GM18499 (cell line): ENCODE measurements at regions not wholly inside any gene's neighbourhood (a gene's known extent, or its start where the extent isn't known, plus 50 kb on each side); places are given as distances from the start of the nearest gene placed in this dataset.

Source experiments
- ATAC-seq: cut with Tn5 transposase; IDR thresholded peaks from one replicate; pipeline ENCODE4 v1.9.1; 2021; ENCODE audit warnings: moderate number of reproducible peaks; ENCODE audit not compliant: insufficient read depth, unreplicated experiment

DNA sequence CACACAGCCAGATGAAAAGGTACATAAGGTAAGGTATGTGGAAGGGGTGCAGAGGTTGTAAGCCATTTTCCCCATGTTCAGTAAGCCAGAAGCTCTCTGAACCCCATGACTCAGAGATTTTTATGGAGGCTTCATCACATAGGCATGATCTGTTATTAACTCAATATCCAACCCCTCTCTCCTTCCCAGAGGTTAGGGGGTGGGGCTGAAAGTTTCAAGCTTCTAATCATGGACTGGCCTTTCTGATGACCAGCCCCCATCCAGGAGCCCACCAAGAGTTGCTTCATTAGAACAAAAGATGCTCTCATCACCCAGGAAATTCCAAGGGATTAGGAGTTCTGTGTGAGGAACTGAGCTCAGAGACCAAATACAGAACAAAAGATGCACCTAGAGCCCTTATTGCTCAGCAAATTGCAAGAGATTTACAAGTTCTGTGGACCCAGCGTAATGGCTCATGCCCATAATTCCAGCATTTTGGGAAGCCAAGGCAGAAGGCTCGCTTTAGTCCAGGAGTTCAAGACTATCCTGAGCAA is 103.2 kb upstream of the DAAM1 start:
- ATAC-seq, result no peak

DNA sequence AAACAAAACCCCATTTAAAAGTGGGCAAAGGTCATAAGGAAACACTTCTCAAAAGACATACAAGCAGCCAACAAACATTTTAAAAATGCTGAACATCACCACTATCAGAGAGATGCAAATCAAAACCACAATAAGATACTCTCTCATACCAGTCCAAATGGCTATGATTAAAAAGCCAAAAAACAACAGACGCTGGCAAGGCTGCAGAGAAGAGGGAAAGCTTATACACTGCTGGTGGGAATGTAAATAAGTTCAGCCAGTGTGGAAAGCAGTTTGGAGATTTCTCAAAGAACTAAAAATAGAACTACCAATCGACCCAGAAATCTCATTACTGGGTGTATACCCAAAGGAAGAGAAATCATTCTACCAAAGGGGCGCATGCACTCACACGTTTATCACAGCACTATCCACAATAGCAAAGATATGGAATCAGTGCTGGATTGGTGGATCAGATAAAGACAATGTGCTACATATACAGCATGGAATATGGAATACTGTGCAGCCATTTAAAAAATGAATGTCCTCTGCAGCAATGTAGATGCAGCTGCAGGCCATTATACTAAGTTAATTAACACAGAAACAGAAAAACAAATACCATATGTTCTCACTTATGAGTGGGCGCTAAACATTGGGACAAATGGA is 102.1 kb upstream of the DAAM1 start:
- ATAC-seq, result no peak

DNA sequence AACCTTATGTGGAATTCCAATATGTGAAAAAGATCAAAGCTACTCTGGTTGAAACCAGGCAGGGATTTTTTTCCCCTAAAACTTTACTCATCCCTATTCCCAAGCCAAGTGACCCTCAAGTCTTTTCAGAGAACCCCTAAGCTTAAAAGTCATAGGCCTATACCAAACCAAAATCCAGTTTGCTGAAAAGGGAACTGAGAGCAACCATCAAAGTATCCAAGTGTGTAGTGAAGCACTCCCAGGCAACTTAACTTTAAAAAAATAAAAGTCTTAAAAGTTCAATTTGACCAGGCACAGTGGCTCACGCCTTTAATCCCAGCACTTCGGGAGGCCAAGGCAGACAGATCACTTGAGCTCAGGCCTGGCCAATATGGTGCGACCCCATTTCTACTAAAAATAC is 101.2 kb upstream of the DAAM1 start:
- ATAC-seq, result no peak

DNA sequence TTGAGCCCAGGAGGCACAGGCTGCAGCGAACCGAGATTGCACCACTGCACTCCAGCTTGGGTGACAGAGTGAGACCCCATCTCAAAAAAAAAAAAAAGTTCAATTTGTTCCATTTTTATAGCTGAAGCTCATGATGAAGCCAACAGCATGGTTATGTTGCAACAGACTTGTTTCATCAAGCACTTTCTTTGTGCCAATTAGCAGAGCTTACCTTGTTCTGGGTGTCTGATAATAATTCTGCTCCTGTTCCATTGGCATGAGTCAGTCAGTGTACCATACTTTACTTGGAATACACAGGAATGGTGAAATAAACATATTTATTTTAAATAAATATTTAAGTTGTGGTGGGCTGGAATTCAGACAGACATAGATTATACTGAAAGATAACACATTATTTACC is 100.8 kb upstream of the DAAM1 start:
- no peak for ATAC-seq

DNA sequence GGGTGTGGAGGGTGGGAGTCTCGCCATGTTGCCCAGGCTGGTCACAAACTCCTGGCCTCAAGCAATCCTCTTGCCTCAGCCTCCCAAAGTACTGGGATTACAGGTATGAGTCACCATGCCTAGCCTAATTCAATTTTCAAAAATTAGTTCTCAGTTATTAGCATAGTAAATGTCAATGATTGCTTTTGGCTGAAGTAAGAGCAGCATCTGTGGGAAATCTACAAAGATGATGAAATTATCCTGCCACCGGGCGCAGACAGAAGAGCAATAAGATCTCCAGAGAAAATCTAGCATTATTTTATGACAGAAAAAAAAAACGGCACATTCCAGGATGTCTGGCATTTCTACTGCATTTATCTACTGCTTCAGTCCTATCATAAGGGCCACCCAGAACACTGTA is 97.9 kb upstream of the DAAM1 start:
- ATAC-seq, result no peak

DNA sequence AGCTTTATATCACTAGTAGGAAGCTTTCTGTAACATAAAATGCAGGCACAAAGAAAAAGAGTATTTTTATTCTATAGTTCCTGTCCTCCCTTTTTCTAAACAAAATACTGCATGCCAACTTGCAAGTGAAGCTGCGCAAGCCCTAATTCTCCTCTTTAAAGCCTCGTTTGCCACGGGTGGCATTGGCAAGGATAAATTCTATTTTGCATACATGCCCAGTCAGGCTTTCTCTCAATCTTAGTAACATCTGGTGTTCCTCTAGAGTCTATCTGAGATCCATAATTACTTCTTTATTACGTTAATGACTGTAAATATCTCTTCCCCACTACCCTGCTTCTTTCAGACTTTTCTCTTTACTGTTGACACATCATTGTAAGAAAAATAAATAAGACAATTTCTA is 97.1 kb upstream of the DAAM1 start:
- no peak for ATAC-seq

DNA sequence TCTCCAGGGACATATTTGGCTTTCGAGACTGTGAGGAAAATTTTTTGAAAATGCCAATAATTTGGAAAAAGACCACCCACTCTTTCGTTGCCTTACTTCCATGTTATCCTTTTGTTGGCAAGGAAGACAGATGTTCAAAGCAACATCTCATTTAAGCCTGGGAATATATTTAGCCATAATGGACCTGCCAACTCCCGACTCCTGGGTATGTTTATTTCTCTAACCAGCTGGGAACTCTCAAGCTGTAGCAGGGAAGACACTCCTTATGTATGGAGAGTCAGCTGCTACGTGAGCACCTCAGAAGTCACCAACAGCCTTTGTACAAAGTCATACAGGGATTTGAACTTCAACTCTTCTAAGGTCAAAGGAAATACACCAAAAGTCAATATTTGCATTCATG is 96.5 kb upstream of the DAAM1 start:
- ATAC-seq, result no peak

DNA sequence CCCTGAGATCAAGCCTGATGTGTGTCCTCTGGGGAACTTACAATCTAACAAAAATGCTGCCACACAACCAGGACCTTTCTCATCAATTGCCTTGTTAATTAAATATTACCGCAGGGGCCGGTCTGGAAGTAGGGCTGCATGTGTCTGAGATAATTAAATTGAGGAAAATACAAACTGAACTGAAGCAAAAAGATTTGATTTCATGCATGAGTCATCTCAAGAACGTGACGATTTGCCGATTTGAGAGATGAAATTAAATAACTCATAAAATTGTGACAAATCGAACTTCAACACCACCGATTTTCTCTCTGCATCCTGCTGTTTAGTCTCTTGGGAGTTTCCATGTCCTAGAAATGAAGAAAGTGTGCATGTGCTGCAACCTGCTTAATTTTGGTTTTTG is 94.6 kb upstream of the DAAM1 start:
- no peak for ATAC-seq

DNA sequence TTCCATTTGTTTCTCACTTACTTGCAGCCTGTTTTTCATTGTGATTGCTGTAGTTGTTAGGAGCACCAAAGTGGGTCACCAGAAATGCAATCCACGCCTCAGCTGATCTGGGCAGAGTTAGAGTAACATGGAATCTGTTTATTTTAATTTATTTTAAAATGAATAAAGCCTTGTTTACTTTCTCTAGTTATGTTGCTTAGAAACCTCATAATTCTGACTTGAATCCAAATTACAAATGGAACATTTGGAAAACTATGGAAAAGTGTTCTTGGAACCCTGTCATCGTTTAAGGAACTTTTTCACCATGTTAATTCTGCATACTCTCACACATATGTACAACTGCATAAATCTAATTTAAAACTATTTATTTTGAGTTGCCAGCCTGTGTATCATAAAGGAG is 92.2 kb upstream of the DAAM1 start:
- ATAC-seq, result no peak

DNA sequence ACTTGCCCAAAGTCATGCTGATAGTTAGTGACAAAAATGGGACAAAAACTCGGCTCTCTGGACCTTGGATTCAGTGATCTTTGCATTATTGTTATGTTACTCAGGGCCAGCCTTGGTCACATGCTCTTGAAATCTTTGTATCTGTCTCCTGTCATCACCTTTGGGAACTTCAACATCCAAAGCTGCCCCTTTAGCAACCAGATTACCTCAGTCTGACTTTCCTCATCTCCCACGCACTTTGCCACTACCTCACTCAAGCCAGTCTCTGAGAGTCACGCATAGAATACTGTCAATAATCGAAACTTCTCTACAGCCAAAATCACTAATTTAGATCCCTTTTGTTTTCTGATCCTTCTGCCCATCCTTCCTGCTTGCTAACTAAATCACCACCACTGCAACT is 90.8 kb upstream of the DAAM1 start:
- no peak for ATAC-seq

DNA sequence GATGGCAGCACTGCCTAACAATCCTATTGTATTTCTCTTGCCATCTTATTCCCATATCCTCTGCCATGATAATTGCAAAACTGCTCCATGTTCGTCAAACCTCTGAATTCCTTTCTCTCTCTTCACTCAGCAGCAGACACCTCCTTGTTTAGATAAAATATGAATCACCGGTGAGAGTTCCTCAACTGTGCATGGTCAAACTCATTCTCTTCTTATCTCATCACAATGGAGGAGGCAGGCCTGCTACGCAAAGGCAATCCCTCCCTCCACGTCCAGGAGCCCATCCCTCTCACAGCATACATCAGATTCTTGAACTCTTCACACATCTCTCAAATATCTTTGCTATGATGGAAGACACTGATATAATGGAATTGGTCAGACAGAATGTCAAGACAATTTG is 90.1 kb upstream of the DAAM1 start:
- ATAC-seq, result no peak

DNA sequence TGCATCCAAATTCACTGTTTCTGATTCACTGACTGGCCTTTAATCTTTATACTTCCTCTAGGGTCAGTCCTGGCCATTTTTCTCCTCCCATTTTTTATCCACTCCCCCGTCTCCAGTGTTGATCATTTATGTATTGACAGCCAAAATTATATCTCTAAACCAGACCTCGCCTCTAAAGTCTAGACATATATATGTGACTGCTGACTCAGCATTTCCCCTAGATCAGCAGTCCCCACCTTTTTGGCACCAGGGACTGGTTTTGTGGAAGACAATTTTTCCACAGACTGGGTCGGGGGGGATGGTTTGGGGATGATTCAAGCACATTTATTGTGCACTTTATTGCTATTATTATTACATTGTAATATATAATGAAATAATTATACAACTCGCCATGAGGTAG is 88.3 kb upstream of the DAAM1 start:
- ATAC-seq, result no peak

DNA sequence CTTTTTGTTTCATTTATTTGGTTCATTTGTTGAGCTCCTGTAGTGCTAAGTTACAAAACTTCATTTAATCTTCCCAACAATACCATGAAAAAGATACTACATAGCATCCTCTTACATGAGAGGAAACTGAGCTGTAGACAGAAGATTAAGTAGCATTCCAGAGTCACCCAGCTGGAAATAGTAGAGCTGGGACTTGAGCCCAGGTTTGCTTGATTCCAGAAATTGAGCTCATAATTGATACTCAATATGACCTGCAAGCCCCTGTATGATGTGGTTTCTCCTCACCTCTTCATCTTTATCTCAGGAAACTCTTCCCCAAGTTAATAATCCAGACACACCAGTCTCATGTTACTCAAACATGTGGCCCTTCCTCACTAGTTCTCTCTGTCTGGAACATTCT is 87.0 kb upstream of the DAAM1 start:
- ATAC-seq, result no peak

DNA sequence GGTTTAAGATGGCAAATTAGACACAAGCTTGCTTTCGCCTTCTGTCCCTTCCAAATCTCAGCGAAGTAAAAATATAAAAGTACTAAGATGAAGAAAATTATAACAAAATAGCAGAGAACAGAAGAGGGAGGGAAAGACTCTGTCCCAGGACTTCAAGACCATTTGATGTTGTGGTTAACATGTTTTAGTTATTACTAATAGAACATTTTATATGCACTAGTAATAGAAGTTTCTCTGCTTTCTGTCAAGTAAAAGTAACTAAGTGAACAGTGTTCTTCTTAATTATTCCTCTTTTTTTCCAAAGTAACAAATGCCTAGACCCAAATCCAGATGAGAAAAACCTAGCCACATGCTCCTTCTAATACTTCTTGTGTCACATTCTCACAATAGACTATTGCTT is 85.1 kb upstream of the DAAM1 start:
- no peak for ATAC-seq

DNA sequence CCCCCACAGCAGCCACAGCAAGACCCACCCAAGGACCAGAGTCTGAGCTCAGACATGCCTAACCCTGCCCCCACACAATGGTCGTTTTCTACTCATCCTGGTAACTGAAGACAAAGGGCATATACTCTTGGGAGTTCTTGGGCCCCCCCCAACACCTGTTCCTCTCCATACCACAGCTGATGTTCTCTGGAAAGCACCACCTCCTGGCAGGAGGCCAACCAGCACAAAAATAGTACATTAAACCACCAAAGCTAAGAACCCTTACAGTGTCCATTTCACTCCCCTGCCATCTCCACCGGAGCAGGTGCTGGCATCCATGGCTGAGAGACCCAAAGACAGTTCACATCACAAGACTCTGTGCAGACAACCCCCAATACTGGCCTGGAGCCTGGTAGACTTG is 80.6 kb upstream of the DAAM1 start:
- ATAC-seq, result no peak

DNA sequence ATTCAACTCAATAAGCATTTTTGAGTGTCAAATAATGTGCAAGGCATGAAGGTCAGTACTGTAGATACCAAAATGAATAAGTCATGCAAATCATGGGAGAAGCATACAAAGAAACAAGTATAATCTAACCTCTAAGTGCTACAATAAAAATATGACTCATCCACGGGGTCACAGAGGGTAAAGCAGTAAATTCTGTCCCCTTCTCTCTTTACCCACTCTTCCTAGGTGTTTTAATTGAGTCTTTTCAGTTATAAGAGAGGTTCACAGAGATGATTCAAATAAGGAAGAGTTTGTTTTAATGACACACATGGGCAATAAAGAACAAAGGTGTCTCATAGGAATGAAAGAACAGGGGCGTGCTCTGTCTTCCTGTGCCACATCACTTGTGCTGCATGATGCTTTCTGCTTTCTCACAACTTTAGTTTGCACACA is 71.5 kb upstream of the DAAM1 start:
- no peak for ATAC-seq

DNA sequence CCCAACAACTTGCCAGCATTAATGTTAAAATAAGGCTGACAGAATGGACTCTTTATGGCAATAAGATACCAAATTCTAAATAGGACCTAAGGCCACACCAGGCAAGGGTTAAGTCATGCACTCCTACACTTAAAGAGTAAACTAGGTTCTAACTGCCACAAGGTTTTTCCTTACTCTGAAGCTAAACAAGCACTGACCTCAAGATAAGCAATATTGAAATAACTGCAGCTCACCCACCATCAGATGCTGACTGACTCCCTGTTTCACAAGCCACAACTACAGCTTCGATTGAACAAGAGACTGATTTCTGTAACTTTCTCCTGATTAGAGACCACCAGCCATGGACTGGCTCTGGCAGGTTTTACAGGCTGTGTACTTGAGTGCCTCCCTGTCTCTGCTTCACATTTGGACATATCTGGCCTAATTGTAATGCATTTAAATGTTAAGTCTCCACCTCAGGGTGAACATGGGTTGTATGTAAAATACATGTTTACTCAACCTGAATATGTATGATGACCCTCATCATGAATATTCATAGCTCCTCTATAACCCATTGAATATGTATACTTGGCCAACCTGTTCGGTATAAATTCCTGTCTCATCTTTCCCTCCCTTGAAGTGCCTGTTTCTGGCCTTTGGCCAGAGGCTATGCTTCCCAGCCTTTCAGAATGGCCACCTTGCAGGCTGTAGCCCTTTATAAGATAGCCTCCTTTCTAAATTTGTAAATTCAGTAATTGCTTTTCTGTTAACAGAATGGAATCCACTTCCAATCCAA is 70.5 kb upstream of the DAAM1 start:
- no peak for ATAC-seq

DNA sequence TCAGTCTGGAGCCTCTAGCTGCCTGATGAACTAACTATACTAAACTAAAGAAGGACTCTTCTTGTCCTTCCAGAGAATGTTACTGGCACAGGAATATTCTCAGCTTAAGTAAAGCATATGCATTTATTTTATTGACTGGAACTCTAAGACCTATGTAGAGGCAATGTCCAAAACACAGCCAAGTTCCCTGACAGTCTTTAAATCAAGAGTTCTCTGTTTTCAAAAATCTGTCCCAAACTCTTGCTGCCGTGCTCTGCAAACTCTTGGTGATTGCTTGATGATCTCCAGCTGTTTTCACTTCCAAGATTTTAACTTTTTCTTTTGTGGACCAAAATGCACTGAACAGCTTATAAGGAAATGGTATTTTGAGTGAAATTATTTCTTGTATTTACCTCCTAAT is 67.5 kb upstream of the DAAM1 start:
- no peak for ATAC-seq

DNA sequence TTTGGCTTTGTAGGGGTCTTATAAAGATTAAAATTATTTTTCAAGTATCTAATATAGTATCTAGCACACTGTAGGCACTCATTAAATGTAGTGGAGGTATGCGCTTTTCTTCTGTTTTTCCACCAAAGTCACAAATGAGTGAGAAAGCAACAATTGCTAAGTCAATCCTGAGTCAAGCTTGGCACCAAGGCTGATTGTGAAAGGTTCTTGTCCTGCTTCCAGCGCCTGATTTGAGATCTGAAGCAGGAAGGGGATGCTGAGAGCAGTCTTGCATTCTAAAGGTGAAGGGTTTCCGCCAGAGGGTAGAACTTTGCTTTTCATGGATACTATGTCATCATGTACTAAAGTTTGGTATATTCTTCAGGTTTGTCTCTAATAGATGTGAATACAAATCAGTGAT is 64.9 kb upstream of the DAAM1 start:
- no peak for ATAC-seq

DNA sequence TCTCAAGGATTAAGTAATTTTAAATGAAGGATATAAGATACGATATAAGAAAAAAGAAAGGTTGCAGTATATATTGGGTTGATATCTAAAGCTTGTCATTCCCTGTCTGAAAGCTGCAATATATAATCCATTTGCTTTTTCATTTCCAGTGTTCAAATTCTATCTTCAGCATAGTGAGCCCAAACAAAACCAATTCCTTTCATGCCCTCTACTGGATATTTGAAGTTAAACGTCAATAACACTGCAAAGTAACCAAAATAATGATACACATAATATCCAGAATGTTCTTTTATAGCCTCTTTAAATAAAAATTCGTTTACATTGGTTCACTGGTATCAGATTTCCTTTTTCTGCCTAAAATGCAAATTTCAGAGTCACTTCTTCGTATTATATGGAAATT is 64.5 kb upstream of the DAAM1 start:
- no peak for ATAC-seq

DNA sequence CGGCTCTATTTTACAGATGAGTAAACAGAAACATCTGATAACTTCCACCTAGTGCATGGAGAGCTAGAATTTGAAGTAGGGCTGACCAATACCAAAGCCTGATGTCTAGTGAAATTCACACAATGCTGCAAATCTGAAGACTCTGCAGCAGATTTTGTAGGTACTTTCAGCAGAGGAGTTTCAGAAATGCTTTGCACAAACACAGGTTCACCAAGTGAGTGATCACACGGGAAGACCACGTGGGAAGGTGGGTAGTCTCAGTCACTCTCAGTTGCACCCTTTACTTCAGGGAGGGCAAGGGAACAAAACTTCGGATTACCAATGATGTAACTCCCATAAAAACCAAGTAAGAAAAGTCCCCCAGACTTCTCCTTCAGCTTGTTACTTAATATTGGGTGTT is 63.3 kb upstream of the DAAM1 start:
- ATAC-seq, result no peak
